Retinal pigment epithelial cell (primary cell): ENCODE measurements at regions not wholly inside any gene's neighbourhood (a gene's known extent, or its start where the extent isn't known, plus 50 kb on each side); places are given as distances from the start of the nearest gene placed in this dataset.

Source experiments
- DNase-seq: peaks from one replicate; pipeline ENCODE4 v3.0.0-alpha.2; 2010; ENCODE audit warnings: low read depth
- H3K4me3 ChIP-seq: 2 replicates; pipeline ENCODE4 v1.5.1; 2011; ENCODE audit warnings: mild to moderate bottlenecking, low read length, control low read depth, moderate library complexity
- TF ChIP-seq, protein P1 (sequence below): conservative IDR thresholded peaks from 2 replicates; pipeline ENCODE4 v1.5.1; 2011; ENCODE audit warnings: low read depth, low read length, control low read depth, inconsistent platforms

DNA sequence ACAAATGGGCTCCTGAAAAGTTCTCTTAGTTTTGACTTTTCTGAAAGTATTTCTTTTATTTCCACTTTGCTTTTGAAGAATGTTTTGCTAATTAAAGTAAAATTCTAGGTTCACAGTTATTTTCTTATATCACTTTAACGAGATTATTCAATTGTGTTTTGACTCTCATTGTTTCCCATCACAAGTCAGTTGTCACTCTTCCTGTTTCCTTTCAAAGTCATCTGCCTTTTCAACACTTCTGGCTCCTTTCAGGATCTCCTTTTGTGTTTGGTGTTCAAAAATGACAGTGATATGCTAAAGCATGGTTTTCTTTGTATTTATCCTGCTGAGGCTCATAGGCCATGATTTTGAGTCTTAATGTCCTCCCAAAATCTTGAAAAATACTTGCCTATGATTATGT, 235.4 kb upstream of the TAS2R1 start:
- no peak for DNase-seq
- TF ChIP-seq, protein P1, sequence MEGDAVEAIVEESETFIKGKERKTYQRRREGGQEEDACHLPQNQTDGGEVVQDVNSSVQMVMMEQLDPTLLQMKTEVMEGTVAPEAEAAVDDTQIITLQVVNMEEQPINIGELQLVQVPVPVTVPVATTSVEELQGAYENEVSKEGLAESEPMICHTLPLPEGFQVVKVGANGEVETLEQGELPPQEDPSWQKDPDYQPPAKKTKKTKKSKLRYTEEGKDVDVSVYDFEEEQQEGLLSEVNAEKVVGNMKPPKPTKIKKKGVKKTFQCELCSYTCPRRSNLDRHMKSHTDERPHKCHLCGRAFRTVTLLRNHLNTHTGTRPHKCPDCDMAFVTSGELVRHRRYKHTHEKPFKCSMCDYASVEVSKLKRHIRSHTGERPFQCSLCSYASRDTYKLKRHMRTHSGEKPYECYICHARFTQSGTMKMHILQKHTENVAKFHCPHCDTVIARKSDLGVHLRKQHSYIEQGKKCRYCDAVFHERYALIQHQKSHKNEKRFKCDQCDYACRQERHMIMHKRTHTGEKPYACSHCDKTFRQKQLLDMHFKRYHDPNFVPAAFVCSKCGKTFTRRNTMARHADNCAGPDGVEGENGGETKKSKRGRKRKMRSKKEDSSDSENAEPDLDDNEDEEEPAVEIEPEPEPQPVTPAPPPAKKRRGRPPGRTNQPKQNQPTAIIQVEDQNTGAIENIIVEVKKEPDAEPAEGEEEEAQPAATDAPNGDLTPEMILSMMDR, result no peak
- H3K4me3 ChIP-seq, result no peak overlapping the region

GRCh38 chr5:9864791-9865190, 234.6 kb upstream of the TAS2R1 start:
- TF ChIP-seq, protein P1, result no peak
- no peak overlapping the region for H3K4me3 ChIP-seq
- DNase-seq, result no peak

GRCh38 chr5:9863486-9863885, 233.3 kb upstream of the TAS2R1 start:
- H3K4me3 ChIP-seq, result no peak overlapping the region
- TF ChIP-seq, protein P1, result no peak
- no peak for DNase-seq

DNA sequence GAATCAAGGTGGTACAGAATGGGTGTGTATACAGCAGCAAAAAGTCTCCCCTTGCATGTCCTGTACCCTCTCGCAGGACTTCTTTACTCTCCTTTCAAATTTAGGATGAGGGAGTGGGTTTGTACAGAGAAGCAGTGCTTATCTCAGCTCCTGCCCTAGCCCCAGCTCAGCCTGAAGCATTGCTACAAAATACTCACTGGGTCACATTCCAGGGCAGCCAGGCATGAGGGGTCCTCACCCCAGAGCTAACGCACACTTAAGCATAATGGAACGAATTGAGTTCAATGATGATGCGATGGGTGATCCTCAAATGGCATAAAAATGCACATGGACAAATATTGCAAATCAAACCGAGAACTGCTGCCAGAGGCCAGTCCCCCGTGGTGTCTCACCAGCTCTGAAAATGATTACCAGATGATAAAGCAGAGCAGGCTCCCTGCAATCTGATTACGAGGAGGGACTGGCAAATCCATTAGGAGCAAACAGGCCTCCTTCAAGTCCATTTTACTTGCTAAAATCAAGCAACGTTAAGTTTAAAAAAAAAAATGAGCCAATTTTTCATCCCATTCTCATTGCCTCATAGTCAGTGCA, 231.6 kb upstream of the TAS2R1 start:
- H3K4me3 ChIP-seq, result no peak overlapping the region
- no peak for DNase-seq
- TF ChIP-seq, protein P1, result no peak

DNA sequence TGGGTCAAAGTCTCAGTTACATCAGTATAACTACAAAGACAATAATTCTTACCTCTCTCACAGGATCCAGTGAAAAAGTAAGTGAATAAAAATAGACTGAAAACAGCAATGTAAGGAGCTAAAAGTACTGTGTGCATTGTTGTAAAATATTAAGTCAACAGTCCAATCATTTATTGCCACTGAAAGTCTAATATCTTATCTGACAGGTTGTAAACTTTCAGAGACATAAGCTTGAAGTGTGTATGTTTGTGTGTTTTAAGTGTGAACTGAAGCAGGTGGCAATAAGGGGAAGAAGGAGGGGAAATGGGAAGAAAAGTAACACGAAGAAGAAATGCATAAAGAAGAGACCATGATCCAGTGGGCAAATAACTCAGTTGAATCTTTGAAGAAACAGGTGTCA, 229.7 kb upstream of the TAS2R1 start:
- DNase-seq, result no peak
- TF ChIP-seq, protein P1, result no peak
- H3K4me3 ChIP-seq, result no peak overlapping the region

GRCh38 chr5:9858043-9858442, 227.9 kb upstream of the TAS2R1 start:
- TF ChIP-seq, protein P1, result no peak
- no peak for DNase-seq
- no peak overlapping the region for H3K4me3 ChIP-seq

- TF ChIP-seq, protein P1, result no peak
- H3K4me3 ChIP-seq, result no peak overlapping the region
- DNase-seq, result no peak
These were observed 223.2 kb upstream of the TAS2R1 start for GRCh38 chr5:9853309-9853708.
